Stimulated activated CD8-positive, alpha-beta memory T cell treated with anti-CD3 and anti-CD28 coated beads, Interleukin-15, amount 100 ng/mL, for 48 hours (primary cell): ENCODE measurements at regions not wholly inside any gene's neighbourhood (a gene's known extent, or its start where the extent isn't known, plus 50 kb on each side); places are given as distances from the start of the nearest gene placed in this dataset.
"Not testable (repeated sequence)": the region's sequence is repeated elsewhere in the genome, so short reads cannot be mapped to it uniquely, and the experiment has no call there.

Source experiments
- DNase-seq, 2 donors: peaks; one replicate each; pipeline ENCODE4 v3.0.0-alpha.2; 2020; ENCODE audit warnings: low read depth in 2 of 2

- no peak for DNase-seq
Measured at GRCh38 chr13:24563087-24563486, 50.5 kb upstream of the PARP4 start.

GRCh38 chr13:24563971-24564370 is 51.4 kb upstream of the PARP4 start:
- DNase-seq = not testable (repeated sequence)

- DNase-seq = no peak
Measured at GRCh38 chr13:24564881-24565280, 52.3 kb upstream of the PARP4 start.

- not testable (repeated sequence) for DNase-seq
Measured at GRCh38 chr13:24567593-24567992, 55.0 kb upstream of the PARP4 start.

GRCh38 chr13:24574847-24575246 is 62.3 kb upstream of the PARP4 start:
- DNase-seq = no peak

GRCh38 chr13:24580315-24580714 is 67.7 kb upstream of the PARP4 start:
- DNase-seq = not testable (repeated sequence)

GRCh38 chr13:24581578-24581977 is 69.0 kb upstream of the PARP4 start:
- not testable (repeated sequence) for DNase-seq

GRCh38 chr13:24591697-24592096 is 79.1 kb upstream of the PARP4 start:
- not testable (repeated sequence) for DNase-seq

GRCh38 chr13:24597906-24598670 is 82.1 kb upstream of the ATP12A start:
- DNase-seq = not testable (repeated sequence)

- not testable (repeated sequence) for DNase-seq
Measured at GRCh38 chr13:24599019-24599791, 81.0 kb upstream of the ATP12A start.

GRCh38 chr13:24605923-24606372 is 74.3 kb upstream of the ATP12A start:
- no peak for DNase-seq

- DNase-seq = no peak
Measured at GRCh38 chr13:24606486-24607170, 73.6 kb upstream of the ATP12A start.

GRCh38 chr13:24610956-24611355 is 69.3 kb upstream of the ATP12A start:
- no peak for DNase-seq

GRCh38 chr13:24612726-24613125 is 67.5 kb upstream of the ATP12A start:
- DNase-seq = no peak

GRCh38 chr13:24613128-24613527 is 67.1 kb upstream of the ATP12A start:
- no peak for DNase-seq

- DNase-seq = no peak
Measured at GRCh38 chr13:24613755-24614154, 66.5 kb upstream of the ATP12A start.

- no peak for DNase-seq
Measured at GRCh38 chr13:24614306-24615080, 65.7 kb upstream of the ATP12A start.

GRCh38 chr13:24615114-24615513 is 65.1 kb upstream of the ATP12A start:
- no peak for DNase-seq

GRCh38 chr13:24615911-24616472 is 64.2 kb upstream of the ATP12A start:
- DNase-seq = no peak

GRCh38 chr13:24616514-24616913 is 63.7 kb upstream of the ATP12A start:
- no peak for DNase-seq
